Gastrocnemius medialis (tissue), 4 donors: ENCODE measurements at regions not wholly inside any gene's neighbourhood (a gene's known extent, or its start where the extent isn't known, plus 50 kb on each side); places are given as distances from the start of the nearest gene placed in this dataset.

Experiments used
- ATAC-seq, 2 donors: fragments of 150-250 bp; one replicate each; pipeline ENCODE4 v1.9.1; 2016
- DNase-seq, 2 donors: peaks; one replicate each; pipeline ENCODE4 v3.0.0-alpha.2; 2019
- H3K27ac ChIP-seq, 4 donors: fragments of 200-600 bp; sonication (generic); 1 replicate in 1 of 4; 2 replicates in 3 of 4; pipeline ENCODE4 v1.5.1; 2016 to 2018; ENCODE audit warnings: mild to moderate bottlenecking in 2 of 4, moderate library complexity in 1 of 4
- H3K27me3 ChIP-seq, 3 donors: fragments of 200-600 bp; sonication (generic) in 2 of 3; 1 replicate in 1 of 3; 2 replicates in 2 of 3; pipeline versions ENCODE4 v1.5.1 to v1.6.0; 2016 to 2019; ENCODE audit warnings: mild to moderate bottlenecking in 1 of 3, moderate library complexity in 1 of 3
- H3K36me3 ChIP-seq, 2 donors: fragments of 200-600 bp; sonication (generic) in 1 of 2; one replicate each; pipeline ENCODE4 v1.5.1; 2017 to 2018
- H3K4me1 ChIP-seq, 2 donors: fragments of 200-600 bp; sonication (generic) in 1 of 2; one replicate each; pipeline ENCODE4 v1.5.1; 2016 to 2017; ENCODE audit warnings: mild to moderate bottlenecking in 2 of 2
- H3K4me3 ChIP-seq, 4 donors: fragments of 200-600 bp; sonication (generic) in 3 of 4; 1 replicate in 1 of 4; 2 replicates in 3 of 4; pipeline ENCODE4 v1.5.1; 2016 to 2019; ENCODE audit warnings: mild to moderate bottlenecking in 2 of 4
- H3K9me3 ChIP-seq, 3 donors: fragments of 200-600 bp; sonication (generic) in 2 of 3; 1 replicate in 1 of 3; 2 replicates in 2 of 3; pipeline ENCODE4 v1.5.1; 2016 to 2019
- POLR2A ChIP-seq, 2 donors: fragments of 450-650 bp; IDR thresholded peaks; one replicate each; pipeline ENCODE4 v1.6.1; 2017; ENCODE audit warnings: antibody characterized with exemption in 2 of 2, mild to moderate bottlenecking in 2 of 2, moderate library complexity in 2 of 2
- in situ Hi-C, 4 donors: fragments of 200-750 bp; cut with MboI; loops; one replicate each; pipeline versions ENCODE4 v1.15.0 to v1.8.0; 2017; ENCODE audit warnings: low sequenced_read_pairs in 4 of 4
- intact Hi-C: fragments of 100-400 bp; cut with DNase I; formaldehyde crosslinking; loops from one replicate; pipeline ENCODE4 v1.15.1; 2023; ENCODE audit warnings: low total_unique reads
- TF ChIP-seq, protein P1 (sequence below), 5 experiments: fragments of 450-650 bp in 3 of 5; fragments of 200-600 bp in 2 of 5; sonication (generic) in 2 of 5; IDR thresholded peaks in 4 of 5; conservative IDR thresholded peaks in 1 of 5; 1 replicate in 4 of 5; 2 replicates in 1 of 5; pipeline ENCODE4 v1.5.1; 2016 to 2019; ENCODE audit warnings: antibody characterized with exemption in 5 of 5, mild to moderate bottlenecking in 3 of 5, moderate library complexity in 3 of 5

DNA sequence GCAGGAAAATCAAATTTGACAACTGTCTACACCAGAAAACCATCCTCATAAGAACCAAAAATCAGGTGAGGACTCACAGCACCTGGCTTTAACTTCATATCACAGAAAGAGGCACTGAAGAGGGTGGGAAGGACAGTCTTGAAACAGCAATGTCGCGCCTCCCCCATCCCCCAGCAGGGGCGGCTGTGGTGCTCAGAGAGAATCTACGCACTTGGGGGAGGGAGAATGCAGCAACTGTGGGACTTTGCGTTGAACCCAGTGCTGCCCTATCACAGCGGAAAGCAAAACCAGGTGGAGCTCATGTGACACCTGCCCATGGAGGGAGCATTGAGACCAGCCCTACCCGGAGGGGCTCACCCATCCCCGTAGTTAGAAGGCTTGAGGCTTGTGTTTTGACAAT, 191.8 kb downstream of the MSX2 start:
- no peak for TF ChIP-seq POLR2A (IDR thresholded peaks at IDR 0.05)
- TF ChIP-seq, protein P1, sequence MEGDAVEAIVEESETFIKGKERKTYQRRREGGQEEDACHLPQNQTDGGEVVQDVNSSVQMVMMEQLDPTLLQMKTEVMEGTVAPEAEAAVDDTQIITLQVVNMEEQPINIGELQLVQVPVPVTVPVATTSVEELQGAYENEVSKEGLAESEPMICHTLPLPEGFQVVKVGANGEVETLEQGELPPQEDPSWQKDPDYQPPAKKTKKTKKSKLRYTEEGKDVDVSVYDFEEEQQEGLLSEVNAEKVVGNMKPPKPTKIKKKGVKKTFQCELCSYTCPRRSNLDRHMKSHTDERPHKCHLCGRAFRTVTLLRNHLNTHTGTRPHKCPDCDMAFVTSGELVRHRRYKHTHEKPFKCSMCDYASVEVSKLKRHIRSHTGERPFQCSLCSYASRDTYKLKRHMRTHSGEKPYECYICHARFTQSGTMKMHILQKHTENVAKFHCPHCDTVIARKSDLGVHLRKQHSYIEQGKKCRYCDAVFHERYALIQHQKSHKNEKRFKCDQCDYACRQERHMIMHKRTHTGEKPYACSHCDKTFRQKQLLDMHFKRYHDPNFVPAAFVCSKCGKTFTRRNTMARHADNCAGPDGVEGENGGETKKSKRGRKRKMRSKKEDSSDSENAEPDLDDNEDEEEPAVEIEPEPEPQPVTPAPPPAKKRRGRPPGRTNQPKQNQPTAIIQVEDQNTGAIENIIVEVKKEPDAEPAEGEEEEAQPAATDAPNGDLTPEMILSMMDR (IDR thresholded peaks at IDR 0.05 in 4 of 5, conservative IDR thresholded peaks at IDR 0.05 in 1 of 5), result no peak
- no peak overlapping the region for H3K27ac ChIP-seq
- ATAC-seq, result no peak
- intact Hi-C loops, result no loop called here
- no peaks in the 10 kb centered on the region for H3K27me3 ChIP-seq
- H3K36me3 ChIP-seq, result no peaks in the 10 kb centered on the region
- no peaks in the 10 kb centered on the region for H3K4me1 ChIP-seq
- in situ Hi-C loops, result no loop called here
- H3K9me3 ChIP-seq, result no peaks in the 10 kb centered on the region
- DNase-seq, result no peak
- H3K4me3 ChIP-seq, result no peak overlapping the region

DNA sequence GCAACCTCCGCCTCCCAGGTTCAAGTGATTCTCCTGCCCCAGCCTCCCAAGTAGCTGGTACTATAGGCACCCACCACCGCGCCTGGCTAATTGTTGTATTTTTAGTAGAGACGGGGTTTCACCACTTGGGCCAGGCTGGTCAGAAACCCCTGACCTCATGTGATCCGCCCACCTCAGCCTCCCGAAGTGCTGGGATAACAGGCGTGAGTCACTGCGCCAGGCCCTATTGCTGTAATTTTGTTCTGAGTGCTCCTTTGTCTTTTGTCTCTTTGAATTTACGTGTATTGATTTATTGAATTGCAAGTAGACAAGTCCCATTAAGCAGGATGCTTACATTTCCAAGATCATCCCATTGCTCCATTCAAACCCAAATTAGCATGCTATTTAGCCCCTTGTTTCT, 186.7 kb downstream of the MSX2 start:
- intact Hi-C loops, result loop anchor here (2.0 to 5.0 kb wide), 2 partner anchors 26 to 69 kb away; no protein-coding TSS in a partner anchor
- Histone ChIP-seq H3K9me3 (no peaks in the 10 kb centered on the region), H3K27me3 (no peaks in the 10 kb centered on the region), H3K4me3 (no peak overlapping the region), H3K4me1 (no peaks in the 10 kb centered on the region), H3K36me3 (no peaks in the 10 kb centered on the region), H3K27ac (no peak overlapping the region)
- ATAC-seq (no peak), DNase-seq (no peak)
- TF ChIP-seq POLR2A (IDR thresholded peaks at IDR 0.05), result no peak
- TF ChIP-seq, protein P1 (IDR thresholded peaks at IDR 0.05 in 4 of 5, conservative IDR thresholded peaks at IDR 0.05 in 1 of 5), result no peak
- in situ Hi-C loops, result no loop called here

DNA sequence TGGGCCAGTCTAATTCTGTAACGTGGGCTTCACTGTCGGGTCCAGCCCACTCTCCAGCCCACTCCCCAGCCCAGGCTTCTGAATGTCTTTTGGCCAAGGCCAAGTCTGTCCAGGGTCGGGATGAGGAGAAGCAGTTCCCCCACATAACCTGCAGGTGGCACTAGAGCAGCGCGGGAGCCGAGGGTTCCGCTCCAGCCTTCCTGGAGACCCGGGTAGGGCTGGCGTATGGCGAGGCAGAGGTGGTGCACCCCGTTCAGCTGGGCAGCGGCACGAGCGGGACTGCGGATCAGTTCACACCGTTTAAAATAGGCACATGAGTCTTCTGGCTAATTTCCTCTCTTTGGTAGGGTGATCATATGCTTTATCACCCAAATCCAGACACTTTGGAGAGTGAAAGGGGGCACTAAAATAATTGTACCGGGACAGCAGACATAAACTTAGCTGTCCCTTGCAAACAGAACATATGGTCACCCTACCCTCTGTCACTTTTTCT, 185.9 kb downstream of the MSX2 start:
- no peaks in the 10 kb centered on the region for H3K4me1 ChIP-seq
- no peaks in the 10 kb centered on the region for H3K36me3 ChIP-seq
- H3K27me3 ChIP-seq, result no peaks in the 10 kb centered on the region
- no peak for TF ChIP-seq POLR2A (IDR thresholded peaks at IDR 0.05)
- TF ChIP-seq, protein P1 (IDR thresholded peaks at IDR 0.05 in 4 of 5, conservative IDR thresholded peaks at IDR 0.05 in 1 of 5), result peak; percentile 43 to 81 (median 60)
- H3K9me3 ChIP-seq, result no peaks in the 10 kb centered on the region
- in situ Hi-C loops (no loop called here), intact Hi-C loops (loop anchor here (2.0 to 5.0 kb wide), 2 partner anchors 27 to 68 kb away; no protein-coding TSS in a partner anchor)
- DNase-seq (peak; percentile 17 to 32), ATAC-seq (peak; percentile 72 to 78)
- H3K27ac ChIP-seq, result no peak overlapping the region
- peak overlapping the region in 2 of 4 donors; percentile 28 to 32 for H3K4me3 ChIP-seq

DNA sequence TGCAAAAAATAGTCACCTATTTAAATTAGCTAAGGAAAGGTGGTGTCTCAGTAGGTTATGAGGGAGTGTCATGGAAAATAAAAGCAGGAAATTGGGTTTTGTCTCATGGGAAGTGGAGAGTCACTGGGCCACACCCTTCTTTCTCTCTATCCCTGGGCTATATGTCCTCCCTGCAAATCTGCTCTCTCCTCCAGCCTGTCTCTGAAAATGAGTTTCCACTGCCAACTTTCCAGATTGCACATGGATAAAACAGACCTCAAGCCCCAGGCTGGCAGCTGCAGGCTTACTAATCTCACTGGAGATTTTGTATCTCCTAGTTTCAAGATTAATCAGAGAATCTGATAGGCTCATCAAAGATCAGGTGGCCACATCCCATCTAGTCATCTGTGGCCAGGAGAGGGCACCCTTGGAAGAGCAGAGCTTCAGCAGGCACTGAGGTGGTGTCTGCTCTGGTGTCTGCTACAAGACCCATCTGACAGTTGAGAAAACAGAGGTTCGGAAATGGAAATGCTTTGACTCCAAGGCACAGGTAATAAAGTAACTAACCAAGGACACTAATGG, 178.9 kb downstream of the MSX2 start:
- no peak for TF ChIP-seq POLR2A (IDR thresholded peaks at IDR 0.05)
- TF ChIP-seq, protein P1 (IDR thresholded peaks at IDR 0.05 in 4 of 5, conservative IDR thresholded peaks at IDR 0.05 in 1 of 5), result no peak
- DNase-seq (no peak), ATAC-seq (no peak)
- Histone ChIP-seq H3K27ac (no peak overlapping the region), H3K27me3 (no peaks in the 10 kb centered on the region), H3K9me3 (no peaks in the 10 kb centered on the region), H3K4me3 (no peak overlapping the region), H3K4me1 (no peaks in the 10 kb centered on the region), H3K36me3 (no peaks in the 10 kb centered on the region)
- intact Hi-C loops, result no loop called here
- in situ Hi-C loops, result no loop called here

DNA sequence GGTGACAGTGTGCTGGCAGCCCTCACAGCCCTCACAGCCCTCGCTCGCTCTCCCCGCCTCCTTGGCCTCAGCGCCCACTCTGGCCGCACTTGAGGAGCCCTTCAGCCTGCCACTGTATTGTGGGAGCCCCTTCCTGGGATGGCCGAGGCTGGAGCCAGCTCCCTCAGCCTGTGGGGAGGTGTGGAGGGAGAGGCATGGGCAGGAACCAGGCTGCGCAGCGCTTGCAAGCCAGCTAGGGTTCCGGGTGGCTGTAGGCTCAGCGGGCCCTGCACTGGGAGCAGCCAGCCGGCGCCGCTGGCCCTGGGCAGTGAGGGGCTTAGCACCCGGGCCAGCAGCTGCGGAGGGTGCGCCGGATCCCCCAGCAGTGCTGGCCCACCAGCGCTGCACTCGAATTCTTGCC, 177.0 kb downstream of the MSX2 start:
- intact Hi-C loops, result no loop called here
- in situ Hi-C loops, result no loop called here
- Histone ChIP-seq H3K4me3 (no peak overlapping the region), H3K27ac (no peak overlapping the region), H3K27me3 (no peaks in the 10 kb centered on the region), H3K9me3 (no peaks in the 10 kb centered on the region), H3K4me1 (no peaks in the 10 kb centered on the region), H3K36me3 (no peaks in the 10 kb centered on the region)
- no peak for ATAC-seq
- DNase-seq, result no peak
- TF ChIP-seq, protein P1 (IDR thresholded peaks at IDR 0.05 in 4 of 5, conservative IDR thresholded peaks at IDR 0.05 in 1 of 5), result no peak
- TF ChIP-seq POLR2A (IDR thresholded peaks at IDR 0.05), result no peak
